ENCODE measurements at regions not wholly inside any gene's neighbourhood (a gene's known extent, or its start where the extent isn't known, plus 50 kb on each side); places are given as distances from the start of the nearest gene placed in this dataset.

- ChIA-PET POLR2A (interaction anchor here (1.7 to 2.3 kb wide), 3 partner anchors 15 to 178 kb away, joined by 6 to 11 read pairs (median 7); no protein-coding TSS in a partner anchor), CTCF (interaction anchor here (0.6 to 2.1 kb wide), 10 partner anchors 13 to 301 kb away, joined by 3 to 8 read pairs (median 4); no protein-coding TSS in a partner anchor)
- no peak overlapping the region for H3K9ac ChIP-seq
- no peak overlapping the region for H3K4me3 ChIP-seq (ENCODE audit: low read depth in 2 of 2, low read length in 1 of 2)
- no peaks in the 10 kb centered on the region for H3K9me2 ChIP-seq
- H3F3A ChIP-seq (replicated peaks; ENCODE audit: insufficient read depth), result peaks cover 8% of the 10 kb centered on the region
- no peaks in the 10 kb centered on the region for H4K20me1 ChIP-seq (ENCODE audit: insufficient read depth)
- H3K4me2 ChIP-seq, result 0 out of 2 replicates have a peak overlapping the region, but pooled peaks have one; percentile 100
- no peaks in the 10 kb centered on the region for H3K27me3 ChIP-seq (ENCODE audit: insufficient read depth)
- no peak overlapping the region for H2AFZ ChIP-seq (ENCODE audit: low read depth)
- TF ChIP-seq POLR2AphosphoS5 (IDR thresholded peaks at IDR 0.05; ENCODE audit: low read depth, low read length), result no peak
- TF ChIP-seq PBX3 (IDR thresholded peaks at IDR 0.05), result peak; percentile 50; the same call in 1 of the 2 replicates
- DNase-seq, result no peak
- peaks cover 20 to 39% of the 10 kb centered on the region in 2 experiments; a peak in 3 of 4 replicates for H3K4me1 ChIP-seq (ENCODE audit: control insufficient read depth in 1 of 2, insufficient read depth in 2 of 2, low read depth in 1 of 2, low read length in 1 of 2)
- H3K27ac ChIP-seq (ENCODE audit: low read depth in 2 of 2, low read length in 1 of 2), result no peak overlapping the region; a peak in 2 of 4 replicates
- 0 out of 2 replicates have a peak, but pooled peaks cover 3% of the 10 kb centered on the region for H3K79me2 ChIP-seq (ENCODE audit: insufficient read depth)
- no peaks in the 10 kb centered on the region for H3K36me3 ChIP-seq (replicated peaks in 1 of 2; ENCODE audit: control insufficient read depth in 1 of 2, insufficient read depth in 2 of 2, low read length in 1 of 2)
- 88% methylated on average over 20 of the region's 30 CpGs for WGBS (ENCODE audit: low lambda C conversion rate)
- no peaks in the 10 kb centered on the region for H3K9me3 ChIP-seq
Measured at GRCh38 chr9:129319076-129319937, 141.2 kb upstream of the IER5L start.

GRCh38 chr9:129318121-129319075 lies 140.3 kb upstream of the IER5L start:
- H3K4me3 ChIP-seq (ENCODE audit: low read depth in 2 of 2, low read length in 1 of 2), result no peak overlapping the region
- CTCF ChIA-PET, result interaction anchor here (1.5 to 2.1 kb wide), 3 partner anchors 14 to 295 kb away, joined by 4 to 5 read pairs (median 4); no protein-coding TSS in a partner anchor
- no peak overlapping the region for H3K27ac ChIP-seq (ENCODE audit: low read depth in 2 of 2, low read length in 1 of 2)
- TF ChIP-seq JUND (IDR thresholded peaks at IDR 0.05), result no peak
- TF ChIP-seq RFX5 (IDR thresholded peaks at IDR 0.05; ENCODE audit: low read length), result no peak
- TF ChIP-seq YY1 (IDR thresholded peaks at IDR 0.05; ENCODE audit: low read depth), result no peak
- no peak for TF ChIP-seq TEAD4 (IDR thresholded peaks at IDR 0.05; ENCODE audit: borderline replicate concordance, insufficient read depth)
- TF ChIP-seq USF2 (IDR thresholded peaks at IDR 0.05; ENCODE audit: borderline replicate concordance, low read depth, low read length), result no peak
- no peak for TF ChIP-seq FOSL2 (IDR thresholded peaks at IDR 0.05; ENCODE audit: borderline replicate concordance, low read depth)
- no peak for TF ChIP-seq USF1 (IDR thresholded peaks at IDR 0.05; ENCODE audit: borderline replicate concordance, low read depth)
- no peak for TF ChIP-seq NRF1 (IDR thresholded peaks at IDR 0.05; ENCODE audit: low read depth, low read length)
- no peak for TF ChIP-seq ZBTB33 (IDR thresholded peaks at IDR 0.05; ENCODE audit: borderline replicate concordance, low read depth)
- TF ChIP-seq POLR2AphosphoS5 (IDR thresholded peaks at IDR 0.05; ENCODE audit: low read depth, low read length), result no peak
- TF ChIP-seq SMC3 (IDR thresholded peaks at IDR 0.05; ENCODE audit: low read depth, low read length), result no peak
- no peak for TF ChIP-seq ELF1 (IDR thresholded peaks at IDR 0.05)
- no peak for TF ChIP-seq PBX3 (IDR thresholded peaks at IDR 0.05)

More at GRCh38 chr9:129318121-129319075, 140.3 kb upstream of the IER5L start:
- H3K9ac ChIP-seq, result no peak overlapping the region
- no peaks in the 10 kb centered on the region for H3K9me3 ChIP-seq
- 0 out of 2 replicates have a peak, but pooled peaks cover 3% of the 10 kb centered on the region for H3K79me2 ChIP-seq (ENCODE audit: insufficient read depth)
- peaks cover 20 to 39% of the 10 kb centered on the region in 2 experiments; a peak in 3 of 4 replicates for H3K4me1 ChIP-seq (ENCODE audit: control insufficient read depth in 1 of 2, insufficient read depth in 2 of 2, low read depth in 1 of 2, low read length in 1 of 2)
- no peak overlapping the region for H3K4me2 ChIP-seq
- POLR2A ChIA-PET, result no interaction called here
- H4K20me1 ChIP-seq (ENCODE audit: insufficient read depth), result no peaks in the 10 kb centered on the region
- peaks cover 5% of the 10 kb centered on the region for H3F3A ChIP-seq (replicated peaks; ENCODE audit: insufficient read depth)
- no peaks in the 10 kb centered on the region for H3K9me2 ChIP-seq
- 95% methylated on average over 14 of the region's 16 CpGs for WGBS (ENCODE audit: low lambda C conversion rate)
- H2AFZ ChIP-seq (ENCODE audit: low read depth), result 0 out of 2 replicates have a peak overlapping the region, but pooled peaks have one; percentile 6
- no peak for DNase-seq
- H3K36me3 ChIP-seq (replicated peaks in 1 of 2; ENCODE audit: control insufficient read depth in 1 of 2, insufficient read depth in 2 of 2, low read length in 1 of 2), result no peaks in the 10 kb centered on the region
- H3K27me3 ChIP-seq (ENCODE audit: insufficient read depth), result no peaks in the 10 kb centered on the region
